GM18867 (cell line): ENCODE measurements at regions not wholly inside any gene's neighbourhood (a gene's known extent, or its start where the extent isn't known, plus 50 kb on each side); places are given as distances from the start of the nearest gene placed in this dataset.

Experiments
- ATAC-seq: cut with Tn5 transposase; IDR thresholded peaks from one replicate; pipeline ENCODE4 v1.9.1; 2021; ENCODE audit warnings: mild to moderate bottlenecking, moderate library complexity; ENCODE audit not compliant: unreplicated experiment

DNA sequence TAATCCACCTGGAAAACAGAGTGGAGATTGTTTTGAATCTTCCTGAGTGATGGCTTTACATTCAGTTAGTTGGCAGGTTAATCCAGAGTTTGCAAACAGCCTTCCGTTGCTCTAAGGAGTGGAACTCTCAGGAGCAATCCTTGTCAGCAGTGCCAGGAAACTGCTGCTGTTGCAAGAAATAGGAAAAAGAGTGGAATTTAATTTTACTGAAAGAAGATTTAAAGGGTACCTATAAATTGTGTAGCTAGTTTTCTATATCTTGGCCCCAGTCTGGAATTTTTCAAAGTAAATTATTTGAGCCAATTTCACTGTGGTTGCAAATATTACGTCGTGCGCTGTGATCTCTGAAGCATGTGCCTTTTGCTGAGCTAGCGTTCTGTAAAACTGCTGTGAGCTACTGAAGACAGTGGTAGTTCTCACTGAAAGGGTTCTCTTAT is 55.5 kb upstream of the SLC5A12 start:
- no peak for ATAC-seq

DNA sequence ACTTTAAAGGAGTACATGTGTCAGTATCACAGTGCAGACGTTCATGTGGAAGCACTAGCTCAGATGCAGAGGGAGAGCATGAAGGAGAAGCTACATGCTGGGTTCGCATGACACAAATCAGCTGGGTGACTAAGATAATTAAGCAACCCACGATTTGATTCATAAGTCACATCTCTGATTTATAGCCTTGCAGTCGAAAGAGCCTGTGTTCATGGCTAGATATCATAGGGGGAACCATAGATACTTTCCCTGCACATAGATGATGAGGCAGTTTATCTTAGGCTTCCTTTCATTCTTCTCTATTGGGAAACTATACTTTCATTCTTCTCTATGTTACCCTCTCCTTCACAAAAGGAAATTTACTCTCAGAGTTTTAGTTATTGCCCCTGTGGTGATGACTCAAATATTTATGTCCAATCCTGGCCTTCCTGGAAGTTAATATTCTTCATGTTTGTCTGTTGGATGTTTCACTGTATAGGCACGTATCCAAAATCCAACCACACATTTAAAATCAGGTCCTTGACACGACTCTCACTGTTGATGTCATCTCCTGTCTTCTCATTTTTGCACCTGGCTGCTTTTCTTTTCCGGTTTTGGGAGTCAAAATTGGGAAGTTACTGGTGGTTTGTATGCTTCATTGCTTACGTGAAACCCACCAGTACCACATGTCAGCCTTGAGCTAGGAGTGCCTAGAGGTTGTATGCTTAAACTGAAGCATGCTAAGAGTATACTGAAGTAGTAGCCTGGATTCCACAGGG is 56.3 kb upstream of the SLC5A12 start:
- no peak for ATAC-seq

DNA sequence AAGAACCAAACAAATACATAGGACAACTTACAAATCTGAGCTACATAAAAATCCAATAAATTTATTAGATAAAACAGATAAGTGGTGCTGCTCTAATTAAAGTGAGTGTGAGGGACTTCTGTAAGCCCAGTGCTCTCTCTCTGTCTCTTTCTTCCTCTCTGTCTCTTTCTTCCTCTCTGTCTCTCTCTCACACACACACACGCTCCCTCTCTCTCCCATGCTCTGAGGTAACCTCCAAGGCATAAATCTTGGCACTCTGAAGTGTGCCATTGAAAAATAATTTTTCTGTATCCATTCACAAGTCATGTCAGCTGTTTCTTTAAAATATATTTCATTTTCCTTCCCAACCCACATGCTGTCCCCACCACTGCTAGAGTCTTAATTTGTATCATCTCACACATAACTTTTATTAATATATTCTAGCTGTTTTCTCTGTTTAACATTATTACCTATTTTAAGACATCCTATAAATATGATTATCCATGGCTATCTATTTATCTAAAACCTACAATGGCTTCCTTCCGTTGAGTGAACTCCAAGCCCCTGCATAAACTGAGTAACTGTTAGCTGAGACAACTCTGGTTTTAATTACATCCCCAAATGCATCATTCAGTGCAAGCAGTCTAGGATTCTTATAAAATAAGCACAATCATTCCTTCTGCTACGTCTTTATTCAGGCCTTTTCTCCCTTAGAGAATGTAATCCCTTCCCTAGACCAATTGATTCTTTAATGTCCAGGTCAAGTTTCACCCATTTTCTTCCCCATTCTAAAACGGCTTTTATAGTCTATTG is 57.4 kb upstream of the SLC5A12 start:
- no peak for ATAC-seq

DNA sequence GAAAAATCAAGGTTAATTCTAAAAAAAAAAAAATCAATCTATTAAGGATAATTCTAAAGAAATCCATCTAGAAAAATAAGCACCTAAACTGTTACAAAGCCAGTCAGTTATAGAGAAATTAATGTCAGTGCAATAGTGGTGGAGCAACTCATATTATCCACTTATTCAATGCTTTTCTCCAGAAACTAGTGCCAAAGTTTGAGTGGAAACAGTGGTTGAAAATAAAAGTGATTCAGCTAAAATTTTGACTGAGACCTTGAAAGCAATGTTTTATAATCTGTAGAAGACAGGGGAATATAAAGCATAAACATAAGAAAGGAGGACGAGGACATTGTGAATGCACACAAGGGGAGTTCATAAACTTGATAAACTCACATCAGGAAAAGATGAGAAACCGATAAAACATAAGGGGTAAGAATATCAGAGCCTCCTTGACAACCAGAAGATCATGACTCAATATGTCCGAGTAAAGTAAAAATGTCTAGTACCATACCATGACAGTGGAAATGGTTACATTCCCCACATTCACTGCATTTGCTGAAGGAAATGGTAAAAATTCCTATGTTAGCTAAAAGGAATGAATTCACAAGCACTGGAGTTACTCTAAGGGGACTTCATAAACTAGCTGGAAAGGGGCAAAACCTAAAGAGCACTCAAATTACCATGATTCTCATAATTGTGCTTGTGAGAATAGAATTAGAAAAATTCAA is 58.7 kb upstream of the SLC5A12 start:
- ATAC-seq: no peak

DNA sequence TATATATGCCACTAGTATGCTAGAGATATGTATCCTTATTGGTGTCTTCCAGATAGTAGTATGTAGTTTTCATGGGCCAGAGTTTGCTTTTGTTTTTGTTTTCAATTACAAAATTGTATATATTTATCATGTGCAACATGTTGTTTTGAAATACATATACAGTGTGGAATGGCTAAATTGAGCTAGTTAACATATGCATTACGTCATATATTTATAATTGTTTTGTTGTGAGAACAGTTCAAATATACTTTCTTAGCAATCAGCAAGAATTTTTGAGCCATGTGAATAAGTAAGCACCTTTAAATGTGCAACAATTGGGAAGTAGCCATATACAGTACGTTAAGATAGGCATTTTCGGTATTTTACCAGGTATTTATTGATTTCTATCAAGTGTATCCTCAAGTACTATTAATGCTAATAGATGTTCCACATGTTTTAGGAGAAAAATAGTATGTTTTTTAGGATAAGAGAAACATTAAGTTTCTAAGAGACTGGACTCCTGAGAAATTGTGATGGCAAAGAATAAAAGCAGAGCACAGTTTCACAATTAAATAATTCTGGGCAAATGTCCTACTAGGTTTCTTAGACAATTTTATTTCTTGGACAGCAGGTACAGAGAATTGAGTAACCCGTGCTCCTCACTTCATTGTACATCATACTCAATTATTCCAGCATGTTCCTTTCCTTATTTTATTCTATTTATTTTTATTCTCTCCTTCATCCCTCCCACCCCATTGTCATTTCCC is 60.5 kb upstream of the SLC5A12 start:
- ATAC-seq: no peak

DNA sequence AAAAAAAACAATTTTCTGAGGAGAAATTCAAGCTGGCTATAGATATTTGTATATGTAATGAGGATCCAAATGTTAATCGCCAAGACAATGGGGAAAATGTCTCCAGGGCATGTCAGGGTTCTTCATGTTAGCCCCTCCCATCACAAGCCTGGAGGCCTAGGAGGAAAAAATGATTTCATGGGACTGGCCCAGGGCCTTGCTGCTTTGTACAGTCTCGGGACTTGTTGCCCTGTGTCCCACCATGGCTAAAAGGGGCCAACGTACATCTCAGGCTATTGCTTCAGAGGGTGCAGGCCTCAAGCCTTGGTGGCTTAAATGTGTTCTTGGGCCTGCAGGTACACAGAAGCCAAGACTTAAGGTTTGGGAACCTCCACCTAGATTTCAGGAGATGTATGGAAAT is 62.1 kb upstream of the SLC5A12 start:
- no peak for ATAC-seq

DNA sequence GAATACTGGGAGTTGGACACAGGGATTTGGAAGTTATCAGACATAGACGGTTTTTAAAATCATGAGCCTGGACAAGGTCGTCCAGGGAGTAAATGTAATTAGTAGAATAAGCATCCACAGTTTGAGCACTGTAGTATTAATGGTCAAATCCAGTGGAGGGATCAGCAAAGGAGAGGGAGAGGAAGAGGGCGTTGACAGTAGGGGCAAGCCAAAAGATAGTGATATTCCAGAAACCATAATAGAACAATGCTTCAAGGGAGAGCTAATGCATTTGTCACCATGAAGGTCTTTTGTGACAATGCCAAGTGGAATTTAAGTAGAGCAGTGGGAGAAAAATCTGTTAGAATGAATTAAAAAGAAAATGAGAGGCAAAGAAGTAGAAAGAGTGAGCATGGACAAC is 68.9 kb upstream of the SLC5A12 start:
- ATAC-seq: no peak

DNA sequence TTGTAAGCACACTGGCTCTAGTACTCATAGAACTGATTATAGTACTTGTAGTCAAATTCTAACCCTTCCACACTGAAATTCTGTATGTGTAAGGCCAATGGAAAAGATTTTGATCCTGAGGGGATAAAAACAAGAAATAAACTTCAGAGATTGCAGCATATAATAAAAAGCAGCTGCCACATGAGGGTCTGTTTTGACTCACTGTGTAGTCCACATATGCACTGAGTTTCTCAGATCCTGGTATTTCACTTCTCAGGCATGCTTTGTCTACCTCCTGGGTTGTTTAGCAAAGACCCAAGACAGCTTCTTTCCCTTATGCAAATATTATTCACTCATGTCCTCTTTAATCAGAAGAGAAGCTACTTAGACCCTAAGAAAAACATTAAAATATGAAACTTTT is 71.1 kb upstream of the SLC5A12 start:
- no peak for ATAC-seq

DNA sequence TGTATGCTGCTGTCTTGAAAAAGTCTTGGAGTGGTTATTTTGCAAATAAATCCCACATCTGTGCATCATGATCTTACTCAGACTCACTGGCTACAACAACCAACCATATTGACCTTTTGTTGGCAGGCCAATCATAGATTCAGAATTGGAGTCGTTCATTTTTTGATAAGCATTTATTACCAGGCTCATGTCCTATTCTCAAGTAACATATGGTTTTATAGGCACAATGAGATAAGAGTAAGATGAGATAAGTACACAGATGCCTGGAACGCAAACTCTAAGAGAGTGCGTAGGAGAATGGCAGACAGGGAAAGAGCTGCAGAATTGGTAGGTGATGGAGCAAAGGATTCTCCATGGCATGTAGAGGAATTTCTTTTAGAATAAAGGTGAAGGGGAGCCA is 71.6 kb upstream of the SLC5A12 start:
- no peak for ATAC-seq

DNA sequence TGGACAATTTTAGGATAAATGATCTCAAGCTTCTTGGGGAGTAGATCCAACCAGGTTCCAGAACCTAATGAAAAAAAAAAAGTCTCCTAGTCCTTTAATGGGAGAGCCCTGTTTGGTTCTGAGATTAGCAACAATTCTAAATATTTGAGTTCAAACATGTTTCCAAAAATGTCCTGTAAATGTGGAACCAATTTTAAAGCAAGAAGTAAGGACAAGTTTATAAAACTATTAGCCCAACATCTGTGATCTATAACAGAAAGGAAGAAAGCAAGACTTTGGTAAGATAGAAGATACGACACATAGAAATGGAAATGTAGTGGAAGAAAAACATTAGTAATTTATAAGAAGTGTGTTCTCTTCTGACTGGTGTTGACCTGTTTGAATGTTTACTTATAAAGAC is 79.7 kb upstream of the SLC5A12 start:
- ATAC-seq: no peak

DNA sequence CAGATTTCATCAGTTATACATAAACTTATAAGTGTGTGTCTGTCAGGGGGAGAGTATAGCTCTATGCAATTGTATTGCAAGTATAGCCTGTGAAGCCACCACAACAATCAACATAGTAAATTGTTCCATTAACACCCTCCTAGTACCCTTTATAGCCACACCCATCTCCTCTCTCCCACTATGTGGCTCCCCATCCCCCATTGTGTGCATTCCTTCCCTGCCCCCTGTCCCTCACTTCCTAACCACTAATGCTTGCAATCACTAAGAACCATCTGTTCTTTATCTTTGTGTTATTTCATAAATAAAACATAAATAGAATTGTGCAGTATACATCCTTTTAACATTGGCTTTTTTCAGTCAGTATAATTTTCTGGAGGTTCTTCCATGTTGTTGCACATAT is 83.1 kb upstream of the SLC5A12 start:
- ATAC-seq: no peak

DNA sequence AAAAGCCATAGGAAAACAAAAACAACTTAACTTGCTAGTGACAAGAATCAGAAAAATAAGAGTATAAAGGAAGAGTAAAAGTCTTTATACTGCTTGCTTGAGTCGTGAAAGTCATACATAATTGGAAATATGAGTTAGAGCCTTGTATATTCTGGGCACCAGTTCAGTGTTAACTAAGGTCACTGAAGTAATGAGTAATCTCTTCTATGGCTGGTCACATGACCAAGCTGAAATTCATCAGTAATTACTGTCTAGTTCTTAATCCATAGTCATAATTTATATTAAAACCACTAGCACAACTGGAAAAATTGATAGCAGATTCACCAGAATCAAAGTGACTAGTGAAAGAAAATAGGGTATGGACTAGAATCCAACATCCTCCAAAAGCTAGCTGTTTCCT is 84.4 kb upstream of the SLC5A12 start:
- ATAC-seq: no peak

DNA sequence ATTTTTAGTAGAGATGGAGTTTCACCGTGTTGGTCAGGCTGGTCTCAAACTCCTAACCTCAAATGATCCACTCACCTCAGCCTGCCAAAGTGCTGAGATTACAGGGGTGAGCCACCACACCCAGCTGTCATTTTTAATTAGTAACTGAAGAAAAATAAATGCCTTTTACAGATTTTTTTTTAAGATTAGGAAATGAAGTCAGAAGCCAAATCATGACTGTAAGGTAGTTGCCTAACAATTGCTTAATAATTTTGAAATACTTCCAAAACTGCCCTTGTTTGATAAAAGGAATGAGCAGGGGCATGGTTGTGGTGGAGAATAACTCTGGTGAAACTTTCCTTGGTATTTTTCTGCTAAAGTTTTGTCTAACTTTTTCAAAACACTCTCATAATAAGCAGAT is 98.9 kb upstream of the SLC5A12 start:
- ATAC-seq: no peak

DNA sequence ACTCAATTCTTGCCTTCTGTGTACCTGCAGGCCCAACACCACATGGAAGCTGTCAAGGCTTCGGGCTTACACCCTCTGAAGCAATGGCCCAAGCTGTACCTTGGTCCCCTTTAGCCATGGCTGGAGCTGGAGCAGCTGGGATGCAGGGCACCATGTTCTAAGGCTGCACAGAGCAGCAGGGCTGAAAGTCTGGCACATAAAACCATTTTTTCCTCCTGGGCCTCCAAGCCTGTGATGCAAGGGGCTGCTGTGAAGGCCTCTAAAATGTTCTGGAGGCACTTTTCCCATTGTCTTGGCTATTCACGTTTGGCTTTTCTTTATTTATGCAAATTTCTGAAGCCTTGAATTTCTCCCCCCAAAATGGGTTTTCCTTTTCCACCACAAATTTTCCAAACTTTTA is 102.1 kb upstream of the SLC5A12 start:
- no peak for ATAC-seq

DNA sequence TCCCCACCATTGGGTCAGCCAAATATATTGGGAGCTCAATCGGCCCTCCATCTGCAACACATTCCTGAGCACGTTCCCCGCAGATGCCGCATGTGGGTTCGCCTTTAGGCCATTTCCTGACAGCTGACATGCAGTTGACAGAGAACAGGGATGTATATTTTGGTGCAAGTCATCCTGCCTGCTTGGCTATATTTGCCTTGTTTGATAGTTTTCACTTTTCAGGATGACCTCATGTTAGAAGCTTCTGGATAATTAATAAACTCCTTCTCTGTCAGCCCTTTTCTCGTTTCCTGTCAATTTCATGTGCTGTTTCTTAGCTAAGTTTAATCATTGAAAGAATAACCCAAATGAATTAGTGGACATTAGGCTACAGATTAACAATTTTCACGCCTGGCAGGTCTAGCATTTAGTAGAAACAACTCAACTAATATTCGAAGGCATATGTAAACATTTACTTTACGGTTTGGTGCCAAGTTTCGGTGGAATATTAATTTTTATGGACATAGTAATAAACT is 105.8 kb upstream of the SLC5A12 start:
- ATAC-seq: no peak

DNA sequence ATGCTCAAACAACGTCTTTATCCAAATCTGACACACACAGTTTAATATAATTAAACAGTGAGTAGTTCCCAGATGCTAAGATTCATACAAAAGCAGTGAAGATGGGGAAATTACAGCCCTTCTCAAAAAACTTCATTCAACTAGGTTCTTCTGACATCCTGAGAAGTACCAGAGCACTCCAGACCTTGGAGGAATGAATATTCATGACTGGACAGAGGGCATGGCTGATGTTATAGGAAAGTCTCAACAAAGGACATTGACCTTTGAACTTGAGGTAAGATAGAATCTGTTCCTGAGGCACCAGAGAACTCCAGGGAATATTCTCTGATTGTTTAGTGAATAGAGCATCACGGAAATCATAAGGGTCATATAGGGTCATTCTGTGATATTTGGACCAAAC is 106.4 kb upstream of the SLC5A12 start:
- no peak for ATAC-seq

DNA sequence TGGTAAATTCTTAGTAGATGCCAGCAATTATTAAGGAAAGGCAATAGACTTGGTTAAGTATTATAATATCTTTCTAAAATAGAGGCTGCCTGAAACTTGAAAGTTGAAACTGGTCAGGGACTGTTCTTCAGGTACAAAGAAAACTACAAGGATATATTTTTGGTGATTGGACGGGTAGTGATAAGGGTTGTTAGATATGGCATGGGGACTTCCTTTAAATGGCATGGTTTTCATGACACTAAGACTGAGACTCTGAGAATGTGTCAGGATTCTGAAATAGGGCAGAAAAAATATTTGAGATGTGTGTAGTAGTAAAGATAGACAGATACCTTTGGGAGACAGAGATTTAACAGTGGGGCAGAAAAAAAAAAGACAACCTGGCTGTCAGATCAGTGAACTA is 108.4 kb upstream of the SLC5A12 start:
- no peak for ATAC-seq

DNA sequence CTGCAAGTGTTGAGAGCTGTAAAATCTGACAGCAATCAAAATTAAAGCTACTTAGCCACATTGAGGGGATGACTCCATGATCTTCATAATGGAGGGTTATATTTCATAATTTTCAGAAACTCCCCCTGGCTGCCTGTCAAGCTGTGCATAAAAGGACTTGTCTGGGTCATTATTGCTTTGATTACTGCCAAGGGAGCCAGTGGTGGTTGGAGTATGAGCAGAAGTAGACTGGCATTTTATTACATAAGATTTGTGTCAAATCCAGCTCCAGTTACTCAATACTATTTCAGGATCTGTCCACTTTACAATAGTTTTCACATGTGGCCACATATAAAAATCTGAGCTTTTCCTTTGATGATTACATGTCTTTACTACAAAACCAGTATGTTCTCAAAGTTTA is 108.9 kb upstream of the SLC5A12 start:
- ATAC-seq: no peak

DNA sequence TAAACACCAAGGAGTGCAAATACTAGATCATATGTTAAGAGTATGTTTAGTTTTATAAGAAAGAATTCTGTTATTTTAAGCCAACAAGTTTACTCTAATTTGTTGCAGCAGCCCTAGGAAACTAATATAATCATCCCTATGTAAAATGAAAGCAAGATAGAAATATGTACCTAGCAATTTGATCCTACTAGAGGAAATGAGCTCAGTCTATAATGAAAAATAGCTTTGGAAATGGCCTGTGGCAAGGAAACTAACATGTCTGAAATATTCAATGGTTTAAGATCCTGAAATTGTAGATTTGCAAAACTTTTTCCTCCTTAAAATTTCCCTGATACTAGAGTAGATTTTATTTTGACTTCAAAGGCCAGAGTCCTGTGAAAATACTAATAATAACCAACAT is 112.7 kb upstream of the SLC5A12 start:
- no peak for ATAC-seq

DNA sequence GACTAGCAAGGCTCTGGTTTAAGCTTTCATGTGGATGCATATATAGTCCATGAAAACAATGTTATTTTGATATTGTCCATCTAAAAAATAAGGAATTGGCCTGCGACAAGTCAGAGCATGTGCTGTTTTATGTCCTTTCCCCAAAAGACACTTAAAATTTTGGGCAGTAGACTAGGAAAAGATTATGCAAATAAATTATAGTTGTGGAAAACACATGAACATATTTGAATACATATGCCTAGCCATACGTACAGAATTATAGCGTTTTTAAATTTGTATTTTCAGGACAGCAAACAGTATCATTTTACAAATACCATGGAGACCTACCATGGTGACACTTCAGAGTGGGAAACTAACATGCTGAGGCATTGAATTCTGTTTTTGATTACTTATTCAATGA is 113.8 kb upstream of the SLC5A12 start:
- ATAC-seq: no peak

DNA sequence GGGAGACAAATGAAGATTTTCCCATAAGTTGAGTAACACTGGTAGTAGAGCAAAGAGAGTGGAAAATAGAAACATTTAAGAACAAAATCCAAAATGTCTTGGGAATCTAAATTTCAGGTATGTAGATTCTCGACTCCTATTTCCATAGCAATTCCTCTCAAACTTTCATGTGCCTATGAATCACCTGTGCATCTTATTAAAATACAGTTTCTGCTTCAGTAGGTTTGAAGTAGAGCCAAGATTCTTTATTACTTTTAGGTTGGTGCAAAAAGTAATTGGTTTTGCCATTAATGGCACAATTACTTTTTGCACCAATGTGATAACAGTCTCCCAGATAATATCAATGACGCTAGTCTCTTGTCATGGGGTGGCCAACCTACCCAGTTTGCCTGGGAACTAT is 115.3 kb upstream of the SLC5A12 start:
- no peak for ATAC-seq
